NB4 (cell line): ENCODE measurements at regions not wholly inside any gene's neighbourhood (a gene's known extent, or its start where the extent isn't known, plus 50 kb on each side); places are given as distances from the start of the nearest gene placed in this dataset.

Experiments
- DNase-seq: peaks from one replicate; pipeline ENCODE4 v3.0.0; 2010; ENCODE audit warnings: low read depth
- H3K4me3 ChIP-seq: one replicate; pipeline ENCODE4 v1.5.1; 2011; ENCODE audit warnings: mild to moderate bottlenecking, low read depth, low read length, moderate library complexity
- MYC ChIP-seq: IDR thresholded peaks from 2 replicates; pipeline ENCODE4 v1.6.1; 2011; ENCODE audit warnings: low read depth, low read length
- POLR2A ChIP-seq: IDR thresholded peaks from 2 replicates; pipeline ENCODE4 v1.6.1; 2011; ENCODE audit warnings: mild to moderate bottlenecking; ENCODE audit not compliant: insufficient read length; ENCODE audit errors: extremely low read depth
- TF ChIP-seq, protein P1 (sequence below): IDR thresholded peaks from one replicate; pipeline ENCODE4 v1.5.1; 2012; ENCODE audit warnings: low read depth, low read length
- TF ChIP-seq, protein P2 (sequence below): IDR thresholded peaks from 2 replicates; pipeline ENCODE4 v1.6.1; 2011; ENCODE audit warnings: low read depth, low read length

DNA sequence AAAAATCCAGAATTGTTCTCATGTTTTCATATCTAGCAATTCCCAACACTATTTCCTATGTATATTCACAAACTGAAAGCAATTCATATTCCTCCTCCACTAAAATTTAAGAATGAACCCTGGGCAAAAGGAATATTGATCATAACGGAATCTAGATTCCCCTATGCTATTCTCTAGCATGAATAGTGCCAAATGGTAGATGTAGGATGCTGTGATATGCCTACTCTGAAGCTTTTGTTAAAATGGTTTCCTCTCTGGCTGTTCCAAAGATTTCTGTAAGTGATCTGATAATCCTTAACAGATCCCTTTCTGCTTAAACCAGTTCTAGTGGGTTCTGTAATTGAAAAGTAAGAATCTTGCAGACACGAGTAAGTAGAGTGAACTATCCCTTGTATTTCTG, 298.0 kb upstream of the TANK start:
- H3K4me3 ChIP-seq: no peak overlapping the region
- TF ChIP-seq MYC: no peak
- DNase-seq: no peak

DNA sequence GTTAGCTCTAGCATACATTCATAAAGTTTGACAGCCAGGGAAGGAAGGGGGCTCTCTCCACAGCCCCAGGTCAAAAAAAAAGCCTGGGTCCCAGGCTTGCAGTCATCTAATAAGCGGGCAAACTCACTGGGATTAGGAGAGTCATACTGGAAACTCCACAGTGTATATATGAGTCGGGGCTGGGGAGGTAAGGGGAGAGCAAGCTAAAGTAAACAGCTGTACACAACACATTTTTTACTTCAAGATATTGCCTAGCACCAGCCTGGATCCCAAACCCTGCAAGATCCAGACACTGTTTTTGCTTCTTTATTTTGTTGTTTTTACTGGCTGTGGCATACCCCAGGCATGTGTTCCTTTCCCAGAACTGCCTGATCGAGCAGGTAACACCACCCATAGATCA, 291.3 kb upstream of the TANK start:
- DNase-seq: no peak
- H3K4me3 ChIP-seq: no peak overlapping the region
- TF ChIP-seq, protein P1, sequence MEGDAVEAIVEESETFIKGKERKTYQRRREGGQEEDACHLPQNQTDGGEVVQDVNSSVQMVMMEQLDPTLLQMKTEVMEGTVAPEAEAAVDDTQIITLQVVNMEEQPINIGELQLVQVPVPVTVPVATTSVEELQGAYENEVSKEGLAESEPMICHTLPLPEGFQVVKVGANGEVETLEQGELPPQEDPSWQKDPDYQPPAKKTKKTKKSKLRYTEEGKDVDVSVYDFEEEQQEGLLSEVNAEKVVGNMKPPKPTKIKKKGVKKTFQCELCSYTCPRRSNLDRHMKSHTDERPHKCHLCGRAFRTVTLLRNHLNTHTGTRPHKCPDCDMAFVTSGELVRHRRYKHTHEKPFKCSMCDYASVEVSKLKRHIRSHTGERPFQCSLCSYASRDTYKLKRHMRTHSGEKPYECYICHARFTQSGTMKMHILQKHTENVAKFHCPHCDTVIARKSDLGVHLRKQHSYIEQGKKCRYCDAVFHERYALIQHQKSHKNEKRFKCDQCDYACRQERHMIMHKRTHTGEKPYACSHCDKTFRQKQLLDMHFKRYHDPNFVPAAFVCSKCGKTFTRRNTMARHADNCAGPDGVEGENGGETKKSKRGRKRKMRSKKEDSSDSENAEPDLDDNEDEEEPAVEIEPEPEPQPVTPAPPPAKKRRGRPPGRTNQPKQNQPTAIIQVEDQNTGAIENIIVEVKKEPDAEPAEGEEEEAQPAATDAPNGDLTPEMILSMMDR: no peak
- TF ChIP-seq MYC (no peak), POLR2A (no peak)
- TF ChIP-seq, protein P2, sequence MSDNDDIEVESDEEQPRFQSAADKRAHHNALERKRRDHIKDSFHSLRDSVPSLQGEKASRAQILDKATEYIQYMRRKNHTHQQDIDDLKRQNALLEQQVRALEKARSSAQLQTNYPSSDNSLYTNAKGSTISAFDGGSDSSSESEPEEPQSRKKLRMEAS: no peak

DNA sequence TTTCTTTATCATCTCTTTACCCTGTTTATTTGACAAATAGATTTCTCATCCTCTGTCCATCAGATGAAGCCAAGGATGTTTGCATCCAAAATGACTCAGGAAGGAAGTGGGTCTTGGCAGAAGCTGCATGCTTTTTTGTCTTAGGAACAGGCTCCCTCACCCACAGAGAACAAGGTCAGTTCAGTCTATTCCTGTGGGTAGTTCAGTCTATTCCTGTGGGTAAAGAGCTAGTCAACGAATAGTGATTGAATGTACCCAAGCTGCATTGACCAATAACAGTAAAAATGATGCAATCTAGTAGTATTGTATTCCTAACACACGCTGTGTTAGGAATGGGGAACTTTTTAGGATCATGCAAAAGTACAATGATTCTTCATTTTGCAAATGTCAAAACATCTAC, 290.8 kb upstream of the TANK start:
- no peak overlapping the region for H3K4me3 ChIP-seq
- peak; percentile 12 for DNase-seq
- TF ChIP-seq MYC (no peak), POLR2A (no peak)
- TF ChIP-seq, protein P1: no peak
- TF ChIP-seq, protein P2: no peak

DNA sequence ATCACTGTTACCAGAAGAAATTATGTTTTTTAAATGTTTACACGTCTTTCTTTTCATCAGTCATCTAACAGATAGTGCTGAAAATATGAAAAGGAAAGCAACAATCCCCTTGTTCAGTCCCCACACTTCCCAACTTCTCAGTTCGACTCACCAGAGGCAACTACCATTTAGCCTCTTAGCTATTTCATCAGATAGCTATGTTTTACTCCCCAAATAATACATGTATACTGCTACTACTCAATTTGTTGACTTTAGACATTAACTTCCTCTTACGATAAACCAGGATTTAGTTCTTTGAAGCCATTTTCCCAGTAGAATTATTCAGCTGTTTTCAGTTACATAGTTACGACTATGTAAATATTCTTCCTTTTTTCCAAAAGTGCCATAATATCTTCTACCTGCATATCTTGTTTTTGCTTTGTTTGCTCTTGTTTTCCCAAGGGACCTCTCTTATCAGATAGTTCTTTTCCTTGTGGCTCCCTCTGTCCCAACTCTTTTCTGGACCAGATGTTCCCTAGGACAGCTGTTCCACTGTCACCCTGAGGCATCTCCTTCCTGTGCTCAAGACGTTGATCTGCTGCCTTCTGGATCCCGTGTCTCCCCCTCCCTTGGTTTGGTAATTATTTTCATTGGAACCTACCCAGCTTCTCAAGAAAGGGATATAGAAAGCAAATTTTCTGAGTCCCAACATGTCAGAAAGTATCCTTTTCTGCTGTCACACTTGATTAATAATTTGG, 289.3 kb upstream of the TANK start:
- no peak for TF ChIP-seq POLR2A
- TF ChIP-seq, protein P2: no peak
- TF ChIP-seq, protein P1: no peak
- no peak for TF ChIP-seq MYC
- no peak overlapping the region for H3K4me3 ChIP-seq
- no peak for DNase-seq

DNA sequence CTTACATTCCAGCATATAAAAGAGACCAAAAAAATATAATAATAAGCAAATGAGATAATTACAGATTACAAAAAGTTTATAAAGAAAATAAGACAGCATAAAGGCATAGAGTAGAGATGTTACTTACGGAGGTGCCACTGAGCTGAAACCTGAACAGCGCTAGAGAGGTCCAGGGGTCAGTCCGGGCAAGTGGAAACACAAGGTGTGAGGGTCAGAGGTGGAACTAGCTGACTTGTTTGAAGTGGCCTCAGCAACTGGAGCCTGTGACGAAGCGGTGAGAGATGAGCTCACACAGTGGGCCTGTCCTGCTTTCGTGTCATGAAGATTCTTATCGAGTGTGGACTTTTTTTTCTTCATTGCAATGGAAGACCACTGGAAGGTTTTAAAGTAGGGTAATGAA, 288.3 kb upstream of the TANK start:
- DNase-seq: no peak
- TF ChIP-seq, protein P1: no peak
- TF ChIP-seq MYC (no peak), POLR2A (no peak)
- TF ChIP-seq, protein P2: no peak
- H3K4me3 ChIP-seq: no peak overlapping the region

DNA sequence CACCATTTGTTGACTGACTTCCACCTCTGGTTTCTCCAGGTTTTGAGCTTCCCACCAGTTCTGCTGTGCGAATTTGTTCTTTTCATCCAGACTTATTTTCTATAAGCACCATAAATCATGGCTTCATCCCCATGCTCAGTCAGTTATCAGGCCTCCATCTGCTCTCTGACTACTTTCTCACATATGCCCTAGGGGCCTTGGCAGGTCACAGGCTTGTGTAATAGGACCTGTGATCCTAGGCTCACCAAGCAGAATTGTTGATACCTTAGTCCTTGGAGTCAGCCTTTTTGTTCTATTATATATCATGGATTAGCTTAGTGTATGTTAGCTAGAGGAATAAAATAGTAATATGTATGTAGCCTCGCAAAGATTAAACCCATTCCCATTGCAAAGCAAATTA, 284.2 kb upstream of the TANK start:
- DNase-seq: no peak
- H3K4me3 ChIP-seq: no peak overlapping the region
- no peak for TF ChIP-seq MYC

DNA sequence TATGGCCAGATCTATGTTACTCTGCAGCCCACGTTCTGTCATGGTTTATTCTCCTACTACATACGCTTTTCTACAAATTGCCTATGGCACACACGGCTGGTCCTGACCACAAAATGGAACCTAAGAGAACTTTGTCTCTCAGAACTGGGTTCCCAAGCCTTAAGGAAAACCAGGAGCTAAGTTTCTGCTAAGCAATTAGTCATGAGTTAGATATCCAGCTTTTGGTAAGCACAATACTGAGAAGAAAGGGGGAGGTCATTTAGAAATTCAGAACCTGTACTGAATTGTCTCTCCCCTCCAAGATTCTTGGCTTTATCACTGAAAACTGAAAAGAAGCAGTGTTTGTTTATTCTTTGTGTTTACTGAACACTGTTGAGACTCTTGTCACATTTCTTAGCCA, 283.5 kb upstream of the TANK start:
- no peak for TF ChIP-seq MYC
- no peak for TF ChIP-seq POLR2A
- TF ChIP-seq, protein P1: no peak
- TF ChIP-seq, protein P2: no peak
- no peak overlapping the region for H3K4me3 ChIP-seq
- DNase-seq: no peak
